Activated T-cell treated with anti-CD3 and anti-CD28 coated beads, Interleukin-2, amount 50 U/mL, for 4 hours (primary cell): ENCODE measurements at regions not wholly inside any gene's neighbourhood (a gene's known extent, or its start where the extent isn't known, plus 50 kb on each side); places are given as distances from the start of the nearest gene placed in this dataset.

Experiments
- ATAC-seq, 2 donors: fragments of 200-7000 bp; cut with Tn5 transposase; one replicate each; pipeline ENCODE4 v1.10.0; 2021
- DNase-seq: peaks from one replicate; pipeline ENCODE4 v3.0.0-alpha.2; 2020
- H3K27me3 Mint-ChIP-seq: one replicate; pipeline ENCODE4 v1.8.0; 2021; ENCODE audit warnings: low read depth, mixed read lengths
- H3K36me3 Mint-ChIP-seq: one replicate; pipeline ENCODE4 v1.8.0; 2022; ENCODE audit warnings: mixed read lengths; ENCODE audit not compliant: insufficient read depth
- H3K4me1 Mint-ChIP-seq: one replicate; pipeline ENCODE4 v1.8.0; 2021; ENCODE audit warnings: low read depth, mixed read lengths
- H3K4me3 Mint-ChIP-seq: one replicate; pipeline ENCODE4 v1.8.0; 2021; ENCODE audit warnings: mild to moderate bottlenecking, moderate library complexity, mixed read lengths
- H3K9me3 Mint-ChIP-seq: one replicate; pipeline ENCODE4 v1.8.0; 2021; ENCODE audit warnings: mixed read lengths

GRCh38 chr14:66359500-66359899 lies 126.7 kb upstream of the CCDC196 start:
- H3K27me3 Mint-ChIP-seq = no peaks in the 10 kb centered on the region
- no peaks in the 10 kb centered on the region for H3K4me1 Mint-ChIP-seq
- H3K9me3 Mint-ChIP-seq = no peaks in the 10 kb centered on the region
- no peak overlapping the region for H3K4me3 Mint-ChIP-seq
- ATAC-seq (no peak), DNase-seq (no peak)
- no peaks in the 10 kb centered on the region for H3K36me3 Mint-ChIP-seq

GRCh38 chr14:66360366-66360926 lies 125.7 kb upstream of the CCDC196 start:
- Mint-ChIP-seq H3K4me1 (no peaks in the 10 kb centered on the region), H3K36me3 (no peaks in the 10 kb centered on the region), H3K4me3 (no peak overlapping the region), H3K27me3 (no peaks in the 10 kb centered on the region), H3K9me3 (no peaks in the 10 kb centered on the region)
- DNase-seq (no peak), ATAC-seq (no peak)

- H3K4me1 Mint-ChIP-seq = no peaks in the 10 kb centered on the region
- no peaks in the 10 kb centered on the region for H3K36me3 Mint-ChIP-seq
- no peak overlapping the region for H3K4me3 Mint-ChIP-seq
- no peaks in the 10 kb centered on the region for H3K9me3 Mint-ChIP-seq
- ATAC-seq (no peak), DNase-seq (no peak)
- no peaks in the 10 kb centered on the region for H3K27me3 Mint-ChIP-seq
Observed at GRCh38 chr14:66361013-66361412, 125.2 kb upstream of the CCDC196 start.

- no peaks in the 10 kb centered on the region for H3K27me3 Mint-ChIP-seq
Observed at GRCh38 chr14:66365388-66365787, 120.8 kb upstream of the CCDC196 start.

GRCh38 chr14:66369157-66369697 lies 116.9 kb upstream of the CCDC196 start:
- H3K27me3 Mint-ChIP-seq = peaks cover 2% of the 10 kb centered on the region
- ATAC-seq (no peak), DNase-seq (no peak)
- H3K36me3 Mint-ChIP-seq = no peaks in the 10 kb centered on the region
- no peaks in the 10 kb centered on the region for H3K4me1 Mint-ChIP-seq
- no peaks in the 10 kb centered on the region for H3K9me3 Mint-ChIP-seq
- H3K4me3 Mint-ChIP-seq = no peak overlapping the region

More at GRCh38 chr14:66365388-66365787, 120.8 kb upstream of the CCDC196 start:
- no peaks in the 10 kb centered on the region for H3K9me3 Mint-ChIP-seq
- ATAC-seq = no peak
- H3K4me3 Mint-ChIP-seq = no peak overlapping the region
- DNase-seq = no peak
- no peaks in the 10 kb centered on the region for H3K4me1 Mint-ChIP-seq
- H3K36me3 Mint-ChIP-seq = no peaks in the 10 kb centered on the region

GRCh38 chr14:66371776-66372175 lies 114.4 kb upstream of the CCDC196 start:
- no peak overlapping the region for H3K4me3 Mint-ChIP-seq
- DNase-seq (no peak), ATAC-seq (no peak)
- no peaks in the 10 kb centered on the region for H3K4me1 Mint-ChIP-seq
- no peaks in the 10 kb centered on the region for H3K9me3 Mint-ChIP-seq
- peaks cover 2% of the 10 kb centered on the region for H3K27me3 Mint-ChIP-seq
- no peaks in the 10 kb centered on the region for H3K36me3 Mint-ChIP-seq

- no peak for ATAC-seq
- DNase-seq = no peak
- Mint-ChIP-seq H3K36me3 (no peaks in the 10 kb centered on the region), H3K4me1 (no peaks in the 10 kb centered on the region), H3K9me3 (no peaks in the 10 kb centered on the region), H3K4me3 (no peak overlapping the region), H3K27me3 (peaks cover 2% of the 10 kb centered on the region)
Observed at GRCh38 chr14:66375046-66375964, 110.9 kb upstream of the CCDC196 start.

GRCh38 chr14:66377574-66377973 lies 108.6 kb upstream of the CCDC196 start:
- peaks cover 2% of the 10 kb centered on the region for H3K27me3 Mint-ChIP-seq
- DNase-seq (no peak), ATAC-seq (no peak)
- H3K4me3 Mint-ChIP-seq = no peak overlapping the region
- H3K4me1 Mint-ChIP-seq = no peaks in the 10 kb centered on the region
- H3K9me3 Mint-ChIP-seq = no peaks in the 10 kb centered on the region
- H3K36me3 Mint-ChIP-seq = no peaks in the 10 kb centered on the region

GRCh38 chr14:66378712-66379505 lies 107.3 kb upstream of the CCDC196 start:
- H3K4me3 Mint-ChIP-seq = no peak overlapping the region
- H3K4me1 Mint-ChIP-seq = no peaks in the 10 kb centered on the region
- no peak for DNase-seq
- no peaks in the 10 kb centered on the region for H3K9me3 Mint-ChIP-seq
- no peaks in the 10 kb centered on the region for H3K36me3 Mint-ChIP-seq
- ATAC-seq = no peak
- no peaks in the 10 kb centered on the region for H3K27me3 Mint-ChIP-seq

- DNase-seq = no peak
- Mint-ChIP-seq H3K27me3 (no peaks in the 10 kb centered on the region), H3K36me3 (no peaks in the 10 kb centered on the region), H3K4me3 (no peak overlapping the region), H3K9me3 (no peaks in the 10 kb centered on the region), H3K4me1 (no peaks in the 10 kb centered on the region)
- no peak for ATAC-seq
Observed at GRCh38 chr14:66380143-66380542, 106.0 kb upstream of the CCDC196 start.

- DNase-seq = no peak
- no peaks in the 10 kb centered on the region for H3K9me3 Mint-ChIP-seq
- no peaks in the 10 kb centered on the region for H3K36me3 Mint-ChIP-seq
- no peak overlapping the region for H3K4me3 Mint-ChIP-seq
- no peaks in the 10 kb centered on the region for H3K4me1 Mint-ChIP-seq
- no peak for ATAC-seq
- no peaks in the 10 kb centered on the region for H3K27me3 Mint-ChIP-seq
Observed at GRCh38 chr14:66381755-66382154, 104.4 kb upstream of the CCDC196 start.

GRCh38 chr14:66383257-66383656 lies 102.9 kb upstream of the CCDC196 start:
- Mint-ChIP-seq H3K4me3 (no peak overlapping the region), H3K27me3 (no peaks in the 10 kb centered on the region), H3K4me1 (no peaks in the 10 kb centered on the region), H3K36me3 (no peaks in the 10 kb centered on the region), H3K9me3 (no peaks in the 10 kb centered on the region)
- ATAC-seq = no peak
- no peak for DNase-seq

- Mint-ChIP-seq H3K4me3 (no peak overlapping the region), H3K27me3 (no peaks in the 10 kb centered on the region), H3K36me3 (no peaks in the 10 kb centered on the region), H3K4me1 (no peaks in the 10 kb centered on the region), H3K9me3 (no peaks in the 10 kb centered on the region)
- ATAC-seq (no peak), DNase-seq (no peak)
Observed at GRCh38 chr14:66383771-66384170, 102.4 kb upstream of the CCDC196 start.

- no peaks in the 10 kb centered on the region for H3K36me3 Mint-ChIP-seq
Observed at GRCh38 chr14:66388516-66388915, 97.7 kb upstream of the CCDC196 start.

More at GRCh38 chr14:66388516-66388915, 97.7 kb upstream of the CCDC196 start:
- Mint-ChIP-seq H3K27me3 (peaks cover 6% of the 10 kb centered on the region), H3K4me3 (no peak overlapping the region), H3K9me3 (no peaks in the 10 kb centered on the region), H3K4me1 (no peaks in the 10 kb centered on the region)
- ATAC-seq = no peak
- no peak for DNase-seq
